Activated naive CD8-positive, alpha-beta T cell treated with anti-CD3 and anti-CD28 coated beads, Interleukin-2, amount 10 ng/mL, durations not matched to agents 7 days and 5 days (primary cell): ENCODE measurements at regions not wholly inside any gene's neighbourhood (a gene's known extent, or its start where the extent isn't known, plus 50 kb on each side); places are given as distances from the start of the nearest gene placed in this dataset.

Experiments
- ATAC-seq: fragments of 150-1000 bp; cut with Tn5 transposase; one replicate; pipeline ENCODE4 v1.10.0; 2021; ENCODE audit warnings: low read depth, moderate library complexity
- POLR2A ChIA-PET: fragments of 350-600 bp; sonication (Branson Sonifier 250); formaldehyde crosslinking; loops from one replicate; lab custom pipeline; 2021; ENCODE audit warnings: antibody characterized with exemption; lab: Charles Lee
- DNase-seq: peaks from one replicate; pipeline ENCODE4 v3.0.0; 2021
- H3K27ac Mint-ChIP-seq: one replicate; pipeline ENCODE4 v1.8.0; 2022; ENCODE audit warnings: mild to moderate bottlenecking, mixed read lengths
- H3K27me3 Mint-ChIP-seq: one replicate; pipeline ENCODE4 v1.8.0; 2022; ENCODE audit warnings: mild to moderate bottlenecking, moderate library complexity, mixed read lengths
- H3K36me3 Mint-ChIP-seq: one replicate; pipeline ENCODE4 v1.8.0; 2021; ENCODE audit warnings: mild to moderate bottlenecking, mixed read lengths
- H3K4me1 Mint-ChIP-seq: one replicate; pipeline ENCODE4 v1.8.0; 2021; ENCODE audit warnings: mixed read lengths
- H3K4me3 Mint-ChIP-seq: one replicate; pipeline ENCODE4 v1.8.0; 2022; ENCODE audit warnings: mild to moderate bottlenecking, moderate library complexity, mixed read lengths
- H3K9me3 Mint-ChIP-seq: one replicate; pipeline ENCODE4 v1.8.0; 2021; ENCODE audit warnings: mixed read lengths

DNA sequence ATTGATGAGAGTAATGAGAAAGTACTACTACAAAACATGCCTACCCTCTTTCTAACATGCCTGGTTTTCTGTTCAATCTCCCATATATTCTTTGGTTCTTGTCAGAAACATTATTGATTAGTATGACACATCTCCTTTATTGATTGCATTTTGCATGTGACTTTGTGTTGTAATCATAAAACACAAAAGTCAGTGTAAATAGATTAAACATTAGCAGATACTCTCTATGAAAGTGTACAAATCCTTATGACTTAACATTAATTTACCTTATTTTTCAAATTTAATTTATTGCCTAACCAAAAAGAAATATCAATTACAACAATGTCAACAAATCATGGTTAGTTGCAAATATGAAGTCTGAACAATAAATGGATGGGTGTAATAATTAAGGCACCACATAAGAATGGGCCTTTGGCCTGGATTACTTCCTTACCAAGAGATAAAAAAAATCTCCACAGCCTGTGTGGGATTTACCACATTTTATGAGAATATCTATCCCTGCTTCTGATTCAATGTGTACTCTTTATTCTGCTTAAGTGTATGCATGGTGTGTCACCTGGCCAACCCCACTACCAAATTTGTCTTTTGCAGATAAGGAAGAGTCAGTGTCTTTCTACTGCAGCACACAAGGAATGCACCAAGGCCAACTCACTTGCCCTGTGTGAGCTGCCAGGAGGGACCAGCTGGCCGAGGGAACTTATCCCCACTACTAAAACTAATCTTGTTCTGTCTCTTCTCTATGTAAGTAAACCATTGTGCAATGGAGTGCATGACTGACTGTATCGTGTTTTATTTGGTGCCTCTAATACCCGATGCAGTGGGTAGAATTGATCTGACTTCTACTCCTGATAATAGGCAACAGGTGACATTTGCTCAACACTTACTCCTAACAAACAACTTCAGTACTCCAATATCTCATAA lies 1001.9 kb upstream of the CDH10 start:
- H3K27ac Mint-ChIP-seq, result no peak overlapping the region
- peaks cover 9% of the 10 kb centered on the region for H3K9me3 Mint-ChIP-seq
- ATAC-seq (no peak), DNase-seq (no peak)
- H3K36me3 Mint-ChIP-seq, result no peaks in the 10 kb centered on the region
- H3K4me1 Mint-ChIP-seq, result no peaks in the 10 kb centered on the region
- no peaks in the 10 kb centered on the region for H3K27me3 Mint-ChIP-seq
- no peak overlapping the region for H3K4me3 Mint-ChIP-seq
- POLR2A ChIA-PET, result no interaction called here

DNA sequence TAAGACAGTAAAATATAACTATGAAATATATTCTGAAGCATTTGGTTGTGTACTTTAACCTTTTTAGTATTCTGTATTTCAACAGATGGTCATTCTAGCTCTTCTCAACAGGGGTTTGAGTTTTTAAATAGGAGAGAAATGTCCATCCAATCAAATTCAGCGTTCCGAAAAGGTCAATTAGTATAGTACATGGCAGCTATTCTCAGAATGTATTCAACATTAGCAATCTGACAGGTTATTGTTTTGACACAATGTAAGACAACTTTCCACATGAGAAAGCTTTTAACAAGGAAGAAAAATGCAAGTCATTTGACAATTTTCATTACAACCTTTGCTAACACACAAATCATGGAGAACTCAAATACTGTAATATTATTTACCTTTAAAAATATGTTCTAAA lies 996.3 kb upstream of the CDH10 start:
- H3K4me3 Mint-ChIP-seq, result no peak overlapping the region
- no peaks in the 10 kb centered on the region for H3K36me3 Mint-ChIP-seq
- DNase-seq (no peak), ATAC-seq (no peak)
- POLR2A ChIA-PET, result no interaction called here
- no peaks in the 10 kb centered on the region for H3K27me3 Mint-ChIP-seq
- no peaks in the 10 kb centered on the region for H3K4me1 Mint-ChIP-seq
- H3K9me3 Mint-ChIP-seq, result peaks cover 8% of the 10 kb centered on the region
- no peak overlapping the region for H3K27ac Mint-ChIP-seq

DNA sequence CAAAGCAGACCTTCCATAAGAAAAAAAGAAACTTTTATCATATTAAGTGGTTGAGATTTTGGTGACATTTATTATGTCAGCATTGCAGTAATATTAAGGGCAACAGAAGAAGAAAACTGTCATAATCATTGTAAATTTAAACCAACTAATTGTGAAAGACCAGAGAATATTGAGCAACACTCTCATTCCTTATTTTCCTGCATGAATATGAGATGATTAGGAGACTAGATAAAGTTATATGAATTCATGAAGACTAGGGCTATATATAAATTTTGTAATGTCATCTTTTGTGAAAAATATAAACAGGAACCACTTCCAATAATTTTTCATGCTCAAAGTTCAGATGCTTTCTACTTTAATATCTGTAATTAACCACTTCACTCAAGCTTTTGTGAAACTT lies 974.5 kb upstream of the CDH10 start:
- H3K4me1 Mint-ChIP-seq, result no peaks in the 10 kb centered on the region
- H3K27me3 Mint-ChIP-seq, result no peaks in the 10 kb centered on the region
- no peak overlapping the region for H3K27ac Mint-ChIP-seq
- POLR2A ChIA-PET, result no interaction called here
- no peak for ATAC-seq
- no peak for DNase-seq
- H3K36me3 Mint-ChIP-seq, result no peaks in the 10 kb centered on the region
- peaks cover 2% of the 10 kb centered on the region for H3K9me3 Mint-ChIP-seq
- no peak overlapping the region for H3K4me3 Mint-ChIP-seq

DNA sequence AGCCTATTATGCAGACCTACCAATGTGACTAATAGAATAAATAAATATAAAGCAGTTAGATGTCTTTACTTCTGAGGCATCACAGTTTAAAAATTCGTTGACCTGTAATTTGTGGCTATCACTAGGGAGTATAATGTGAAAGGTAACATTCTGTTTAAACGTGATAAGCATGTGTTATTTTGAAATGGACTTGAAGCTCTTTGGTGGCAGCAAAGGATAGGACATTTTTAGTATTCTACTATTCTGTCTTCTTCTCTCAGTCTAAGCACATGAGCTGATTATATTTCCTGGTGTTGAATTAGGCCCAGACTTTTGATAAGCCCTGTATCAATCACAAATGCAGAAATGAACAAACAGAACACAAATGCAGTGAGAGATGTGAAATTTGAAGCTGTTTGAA lies 974.0 kb upstream of the CDH10 start:
- POLR2A ChIA-PET, result no interaction called here
- Mint-ChIP-seq H3K27me3 (no peaks in the 10 kb centered on the region), H3K9me3 (peaks cover 2% of the 10 kb centered on the region), H3K27ac (no peak overlapping the region), H3K4me1 (no peaks in the 10 kb centered on the region), H3K4me3 (no peak overlapping the region), H3K36me3 (no peaks in the 10 kb centered on the region)
- no peak for DNase-seq
- ATAC-seq, result no peak

DNA sequence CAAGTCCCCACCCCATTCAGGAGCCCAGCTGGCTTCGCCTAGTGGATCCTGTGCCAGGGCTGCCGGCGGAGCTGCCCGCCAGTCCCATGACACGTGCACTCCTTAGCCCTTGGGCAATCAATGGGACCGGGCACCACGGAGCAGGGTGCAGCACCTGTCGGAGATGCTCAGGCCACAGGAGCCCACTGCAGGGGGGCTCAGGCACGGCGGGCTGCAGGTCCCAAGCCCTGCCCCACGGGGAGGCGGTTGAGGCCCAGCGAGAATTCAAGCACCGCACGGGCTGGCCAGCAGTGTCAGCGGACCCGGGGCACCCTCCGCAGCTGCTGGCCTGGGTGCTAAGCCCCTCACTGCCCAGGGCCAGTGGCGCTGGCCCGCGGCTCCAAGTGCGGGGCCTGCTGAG lies 969.7 kb upstream of the CDH10 start:
- POLR2A ChIA-PET, result no interaction called here
- H3K27me3 Mint-ChIP-seq, result no peaks in the 10 kb centered on the region
- H3K9me3 Mint-ChIP-seq, result peaks cover 4% of the 10 kb centered on the region
- H3K27ac Mint-ChIP-seq, result no peak overlapping the region
- H3K4me1 Mint-ChIP-seq, result no peaks in the 10 kb centered on the region
- no peak for ATAC-seq
- no peaks in the 10 kb centered on the region for H3K36me3 Mint-ChIP-seq
- no peak for DNase-seq
- H3K4me3 Mint-ChIP-seq, result no peak overlapping the region

DNA sequence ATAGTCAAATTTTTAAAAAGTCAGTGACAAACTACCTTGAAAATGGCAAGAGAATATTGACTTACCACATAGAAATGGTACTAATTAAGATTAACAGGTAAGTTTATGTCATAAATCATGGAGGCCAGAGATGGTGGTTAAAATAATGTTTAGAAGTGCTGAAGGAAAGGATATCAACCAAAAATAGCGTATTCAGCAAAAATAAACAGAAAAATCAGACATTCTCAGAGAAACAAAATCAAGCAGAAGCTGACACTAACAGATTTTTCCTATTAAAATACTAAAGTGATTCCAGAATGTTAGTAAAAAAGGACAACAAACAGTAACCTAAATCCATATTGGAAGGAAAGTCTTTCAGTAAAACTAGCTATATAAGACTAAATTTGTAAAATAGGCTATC lies 959.9 kb upstream of the CDH10 start:
- H3K27me3 Mint-ChIP-seq, result no peaks in the 10 kb centered on the region
- no peak overlapping the region for H3K4me3 Mint-ChIP-seq
- ATAC-seq (no peak), DNase-seq (no peak)
- no peaks in the 10 kb centered on the region for H3K36me3 Mint-ChIP-seq
- H3K9me3 Mint-ChIP-seq, result peaks cover 3% of the 10 kb centered on the region
- no peaks in the 10 kb centered on the region for H3K4me1 Mint-ChIP-seq
- H3K27ac Mint-ChIP-seq, result no peak overlapping the region
- POLR2A ChIA-PET, result no interaction called here

DNA sequence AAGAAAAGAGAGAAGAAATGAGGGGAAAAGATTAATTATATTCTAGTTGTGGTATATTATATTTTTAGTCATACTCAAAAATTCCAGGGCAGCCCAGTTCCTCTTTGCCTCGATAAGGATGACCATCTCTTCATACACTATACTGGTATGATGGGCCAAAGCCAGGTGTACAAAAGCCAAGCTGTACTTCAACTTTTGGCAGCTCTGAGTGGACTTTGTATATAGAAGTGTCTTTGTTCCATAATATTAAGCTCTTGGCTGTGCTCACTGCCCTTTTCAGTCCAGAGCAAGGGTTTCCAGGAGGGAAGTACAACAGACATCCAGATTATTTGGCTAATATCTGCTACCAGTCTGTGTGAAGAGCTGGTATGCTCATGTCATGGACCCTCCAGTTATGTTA lies 934.3 kb upstream of the CDH10 start:
- H3K4me3 Mint-ChIP-seq, result no peak overlapping the region

DNA sequence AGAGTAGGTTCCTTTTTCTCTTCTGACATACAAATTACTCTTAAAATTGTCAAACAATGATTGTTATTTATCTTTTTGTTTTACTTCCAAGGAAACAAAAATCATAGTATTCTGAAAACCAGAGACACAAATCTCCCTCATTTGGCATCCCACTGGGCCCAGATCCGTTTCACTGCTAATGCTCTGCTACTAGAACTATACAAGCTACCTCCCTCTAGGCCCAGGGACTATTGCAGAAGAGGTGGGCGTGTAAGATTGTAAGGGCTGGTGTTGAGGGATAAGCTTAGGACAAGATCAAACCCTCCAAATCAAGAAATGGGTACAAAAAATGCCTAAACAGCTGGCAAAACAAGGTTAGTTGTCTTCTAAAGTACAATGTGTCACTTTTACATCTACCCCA lies 928.9 kb upstream of the CDH10 start:
- Mint-ChIP-seq H3K4me3 (no peak overlapping the region), H3K27ac (no peak overlapping the region), H3K27me3 (peaks cover 1% of the 10 kb centered on the region), H3K4me1 (peaks cover 2% of the 10 kb centered on the region), H3K36me3 (no peaks in the 10 kb centered on the region), H3K9me3 (peaks cover 4% of the 10 kb centered on the region)
- ATAC-seq (no peak), DNase-seq (no peak)
- POLR2A ChIA-PET, result no interaction called here

More for the DNA sequence above, 934.3 kb upstream of the CDH10 start:
- POLR2A ChIA-PET, result no interaction called here
- no peaks in the 10 kb centered on the region for H3K4me1 Mint-ChIP-seq
- peaks cover 1% of the 10 kb centered on the region for H3K27me3 Mint-ChIP-seq
- ATAC-seq (no peak), DNase-seq (no peak)
- no peaks in the 10 kb centered on the region for H3K36me3 Mint-ChIP-seq
- peaks cover 4% of the 10 kb centered on the region for H3K9me3 Mint-ChIP-seq
- no peak overlapping the region for H3K27ac Mint-ChIP-seq

DNA sequence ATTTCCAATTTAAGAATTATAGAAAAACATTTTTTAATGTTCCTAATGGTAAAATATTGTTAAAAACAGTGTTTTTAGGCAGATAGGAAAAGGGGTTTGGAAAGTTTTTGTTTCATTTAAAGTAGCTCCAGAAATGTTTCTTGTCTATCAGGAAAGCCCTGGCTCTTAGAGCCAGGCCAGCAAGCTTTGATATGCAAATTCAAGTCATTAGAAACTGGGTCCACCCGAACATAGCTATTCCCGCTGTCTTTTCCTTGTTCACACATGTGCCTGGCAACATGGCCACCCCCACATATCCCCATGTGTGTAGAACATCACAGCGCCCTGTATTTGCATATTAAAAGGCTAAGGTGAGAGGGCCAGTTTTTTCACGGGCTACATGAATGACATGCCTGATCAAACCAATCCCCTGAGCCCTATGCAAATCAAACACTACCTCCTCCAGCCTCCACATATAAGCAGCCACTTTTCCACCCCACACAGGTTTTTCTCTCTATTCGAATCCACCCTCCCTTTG lies 925.3 kb upstream of the CDH10 start:
- Mint-ChIP-seq H3K27me3 (no peaks in the 10 kb centered on the region), H3K4me1 (peaks cover 2% of the 10 kb centered on the region), H3K4me3 (no peak overlapping the region), H3K36me3 (no peaks in the 10 kb centered on the region), H3K27ac (no peak overlapping the region), H3K9me3 (peaks cover 6% of the 10 kb centered on the region)
- DNase-seq, result no peak
- POLR2A ChIA-PET, result no interaction called here
- ATAC-seq, result no peak

DNA sequence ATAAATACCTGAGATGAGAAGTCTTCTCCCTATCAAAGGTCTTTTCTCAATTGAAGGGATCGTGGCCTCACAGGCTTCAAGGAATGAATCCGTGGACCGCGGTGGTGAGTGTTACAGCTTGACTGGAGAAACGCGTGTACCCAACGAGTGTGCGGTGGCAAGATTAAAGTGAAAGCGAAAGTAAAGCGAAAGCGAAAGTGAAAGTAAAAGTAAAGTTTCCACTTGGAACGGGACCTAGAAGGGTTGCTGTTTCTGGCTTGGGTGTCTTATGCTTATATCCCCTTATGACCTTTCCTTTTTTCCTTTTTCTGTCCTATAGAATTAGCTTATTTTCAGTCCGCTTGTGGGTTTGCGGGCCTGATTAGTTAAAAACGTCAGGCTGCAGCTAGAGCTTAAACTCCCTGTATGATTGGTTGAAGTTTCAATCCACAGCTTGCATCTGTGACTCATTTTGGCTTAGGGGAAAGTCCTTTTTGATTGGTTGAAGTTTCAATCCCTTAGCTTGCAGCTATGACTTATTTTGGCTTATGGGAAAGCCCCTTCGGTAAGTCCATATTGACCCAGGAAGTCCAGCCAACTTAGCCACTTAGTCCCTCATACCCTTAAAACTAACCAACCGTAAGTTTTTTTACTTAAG lies 924.3 kb upstream of the CDH10 start:
- DNase-seq, result no peak
- H3K27me3 Mint-ChIP-seq, result no peaks in the 10 kb centered on the region
- POLR2A ChIA-PET, result no interaction called here
- H3K4me3 Mint-ChIP-seq, result peak overlapping the region; percentile 60
- ATAC-seq, result no peak
- no peaks in the 10 kb centered on the region for H3K36me3 Mint-ChIP-seq
- no peak overlapping the region for H3K27ac Mint-ChIP-seq
- H3K4me1 Mint-ChIP-seq, result peaks cover 2% of the 10 kb centered on the region
- peaks cover 7% of the 10 kb centered on the region for H3K9me3 Mint-ChIP-seq

DNA sequence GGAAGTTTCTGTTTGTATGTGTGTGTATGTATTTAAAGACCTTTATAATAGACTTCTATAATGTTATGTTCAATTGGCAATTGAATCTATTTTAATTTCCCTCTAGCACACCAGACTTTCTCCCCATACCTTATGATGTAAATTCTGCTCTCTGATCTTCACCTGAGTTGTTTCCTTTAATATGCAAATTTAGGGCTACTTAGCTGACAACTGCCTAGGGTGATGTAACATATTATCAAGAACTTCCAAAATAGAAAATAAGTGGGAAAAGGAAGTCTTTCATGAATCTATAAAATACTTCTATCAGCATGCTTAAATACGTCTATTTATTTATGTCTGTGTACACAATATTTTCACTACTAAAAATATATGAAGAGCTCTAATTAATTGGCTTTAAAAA lies 923.5 kb upstream of the CDH10 start:
- H3K27me3 Mint-ChIP-seq, result no peaks in the 10 kb centered on the region
- ATAC-seq, result no peak
- POLR2A ChIA-PET, result no interaction called here

DNA sequence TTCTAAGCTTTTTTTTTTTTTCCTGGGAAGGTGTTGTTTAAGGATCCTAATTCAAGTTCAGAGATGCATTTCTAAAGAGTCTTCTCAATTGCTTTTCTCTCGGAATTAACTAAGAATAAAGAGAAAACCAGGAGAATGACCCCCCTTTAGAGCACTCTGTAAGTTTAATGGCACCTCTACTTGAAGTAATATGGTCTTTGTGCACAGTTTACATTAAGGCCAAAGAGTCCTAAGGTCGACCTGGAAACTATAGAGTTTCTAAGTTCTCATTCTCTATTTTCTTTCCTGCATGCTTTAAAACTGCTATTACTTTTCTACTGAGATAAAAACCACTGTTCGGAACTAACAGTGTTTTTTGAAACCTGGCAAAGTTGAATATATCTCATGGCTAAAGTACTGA lies 923.1 kb upstream of the CDH10 start:
- Mint-ChIP-seq H3K4me1 (peaks cover 2% of the 10 kb centered on the region), H3K27ac (no peak overlapping the region), H3K4me3 (no peak overlapping the region), H3K9me3 (peaks cover 5% of the 10 kb centered on the region), H3K36me3 (no peaks in the 10 kb centered on the region), H3K27me3 (no peaks in the 10 kb centered on the region)
- ATAC-seq (no peak), DNase-seq (no peak)
- POLR2A ChIA-PET, result no interaction called here

More for the DNA sequence above, 923.5 kb upstream of the CDH10 start:
- H3K9me3 Mint-ChIP-seq, result peaks cover 5% of the 10 kb centered on the region
- no peak for DNase-seq
- H3K4me1 Mint-ChIP-seq, result peaks cover 2% of the 10 kb centered on the region
- H3K36me3 Mint-ChIP-seq, result no peaks in the 10 kb centered on the region
- H3K4me3 Mint-ChIP-seq, result no peak overlapping the region
- no peak overlapping the region for H3K27ac Mint-ChIP-seq

DNA sequence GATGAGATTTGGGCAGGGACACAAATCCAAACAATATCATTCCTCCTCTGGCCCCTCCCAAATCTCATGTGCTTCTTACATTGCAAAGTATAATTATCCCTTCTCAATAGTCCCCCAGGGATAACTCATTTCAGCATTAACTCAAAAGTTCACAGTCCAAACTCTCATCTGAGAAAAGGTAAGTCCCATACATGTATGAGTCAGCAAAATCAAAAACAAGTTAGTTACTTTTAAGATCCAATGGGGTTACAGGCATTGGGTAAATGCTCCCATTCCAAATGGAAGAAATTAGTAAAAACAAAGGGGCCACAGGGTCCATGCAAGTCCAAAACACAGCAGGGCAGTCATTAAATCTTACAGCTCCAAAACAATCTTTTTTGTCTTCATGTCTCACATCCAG lies 917.9 kb upstream of the CDH10 start:
- DNase-seq (no peak), ATAC-seq (no peak)
- Mint-ChIP-seq H3K36me3 (no peaks in the 10 kb centered on the region), H3K4me1 (no peaks in the 10 kb centered on the region), H3K9me3 (peaks cover 1% of the 10 kb centered on the region), H3K27ac (no peak overlapping the region), H3K27me3 (no peaks in the 10 kb centered on the region), H3K4me3 (no peak overlapping the region)
- POLR2A ChIA-PET, result no interaction called here

DNA sequence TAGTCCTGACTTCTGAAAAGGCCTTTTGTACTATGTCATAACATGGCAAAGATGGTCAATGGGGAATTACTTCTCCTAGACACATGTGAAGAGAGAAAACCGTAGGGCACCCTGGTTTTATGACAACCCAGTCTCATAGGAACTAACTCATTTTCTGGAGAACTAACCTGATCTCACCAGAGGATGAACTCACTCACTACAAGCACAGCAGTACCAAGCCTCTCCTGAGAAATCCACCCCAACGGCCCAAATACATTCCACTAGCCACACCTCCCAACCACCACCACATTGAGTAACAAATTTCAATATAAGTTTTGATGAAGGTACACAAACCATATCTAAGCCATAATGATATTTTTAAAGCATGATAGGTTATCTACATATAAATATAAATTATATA lies 909.3 kb upstream of the CDH10 start:
- no peak overlapping the region for H3K4me3 Mint-ChIP-seq

More for the DNA sequence above, 909.3 kb upstream of the CDH10 start:
- Mint-ChIP-seq H3K9me3 (peaks cover 1% of the 10 kb centered on the region), H3K27ac (no peak overlapping the region), H3K4me1 (no peaks in the 10 kb centered on the region), H3K36me3 (no peaks in the 10 kb centered on the region), H3K27me3 (no peaks in the 10 kb centered on the region)
- ATAC-seq (no peak), DNase-seq (no peak)
- POLR2A ChIA-PET, result no interaction called here
